ENCODE measurements at regions not wholly inside any gene's neighbourhood (a gene's known extent, or its start where the extent isn't known, plus 50 kb on each side); places are given as distances from the start of the nearest gene placed in this dataset.
"Not testable (repeated sequence)": the region's sequence is repeated elsewhere in the genome, so short reads cannot be mapped to it uniquely, and the experiment has no call there.

DNA sequence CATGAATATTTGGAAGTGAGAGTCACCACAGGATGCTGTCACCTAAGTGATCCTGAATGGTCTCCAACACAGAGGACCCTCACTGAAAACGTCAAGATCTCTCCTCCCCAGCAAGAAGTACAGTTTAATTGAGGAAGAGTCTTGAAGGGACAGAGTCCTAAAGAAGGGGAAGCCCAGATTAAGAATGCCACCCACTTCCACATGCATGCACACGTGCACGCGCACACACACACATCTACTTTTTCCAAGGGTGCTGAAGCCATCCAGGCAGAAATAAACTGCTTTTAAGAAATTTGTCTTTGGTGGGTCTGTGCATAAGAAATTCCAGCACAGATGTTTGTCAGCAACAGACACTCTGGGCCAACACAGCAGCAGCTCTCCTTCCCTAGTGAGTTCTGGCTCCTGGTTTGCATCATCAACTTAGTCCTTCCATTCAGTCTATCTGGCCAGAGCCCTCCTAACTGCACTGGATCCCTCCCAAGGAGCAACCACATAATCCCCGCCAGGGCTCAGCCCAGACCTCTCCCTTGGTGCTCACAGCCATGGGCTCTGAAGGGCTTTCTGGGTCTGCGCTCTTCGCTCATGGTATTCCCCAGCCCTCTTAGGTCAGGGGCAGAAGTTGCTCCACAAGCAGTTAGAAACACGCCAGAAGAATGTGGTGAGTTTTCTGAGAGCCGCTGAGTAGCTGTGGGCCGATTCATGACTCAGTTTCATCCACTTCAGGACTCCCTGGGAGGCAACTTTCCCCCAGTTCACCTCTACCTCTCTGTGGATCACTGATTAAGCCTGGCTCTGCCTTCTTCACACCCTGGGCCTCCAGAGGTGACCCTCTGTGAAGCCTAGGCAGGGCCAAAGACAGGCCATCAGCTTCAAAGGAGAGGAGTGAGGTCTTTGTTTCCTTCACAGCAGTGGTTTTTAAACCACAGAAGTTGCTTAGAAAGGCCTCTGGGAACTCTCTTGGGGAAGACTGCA lies 132.6 kb upstream of the LIPC start:
- DNase-seq = no peak

DNA sequence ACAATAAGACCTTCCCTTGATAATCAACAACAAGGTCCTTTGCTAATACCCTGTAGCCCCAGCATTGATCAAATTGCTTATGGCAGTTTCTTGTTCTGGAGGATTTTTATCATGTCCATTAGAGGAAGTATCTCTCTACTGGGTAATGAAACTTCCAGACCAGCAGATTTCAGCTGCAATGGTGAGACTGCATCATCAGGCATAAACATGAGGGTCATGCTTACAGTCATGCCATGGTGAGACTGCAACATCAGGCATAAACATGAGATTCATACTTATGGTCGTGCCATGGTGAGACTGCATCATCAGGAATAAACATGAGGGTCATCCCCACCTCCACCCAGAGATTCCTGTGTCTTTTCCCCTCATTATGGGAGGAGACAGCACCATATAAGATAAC lies 129.0 kb upstream of the LIPC start:
- DNase-seq = no peak

DNA sequence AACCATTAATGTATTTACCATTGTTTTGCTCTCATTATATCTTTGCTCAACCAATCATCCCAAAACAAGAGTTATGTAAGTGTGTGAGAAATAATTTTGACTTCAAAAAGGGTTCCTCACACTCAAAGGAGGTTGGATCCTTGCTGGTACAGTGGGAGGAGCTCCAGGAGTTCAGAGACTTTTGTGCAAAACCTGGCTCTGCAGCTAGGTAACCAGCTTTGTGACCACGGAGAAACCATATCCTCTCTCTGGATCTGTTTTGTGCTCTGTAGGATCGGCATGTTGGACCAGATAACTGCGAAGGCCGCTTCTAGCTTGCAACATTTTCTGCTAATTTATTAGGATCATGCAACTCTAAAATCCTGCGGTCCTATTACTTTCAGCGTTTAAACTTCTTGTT lies 128.6 kb upstream of the LIPC start:
- DNase-seq = no peak

DNA sequence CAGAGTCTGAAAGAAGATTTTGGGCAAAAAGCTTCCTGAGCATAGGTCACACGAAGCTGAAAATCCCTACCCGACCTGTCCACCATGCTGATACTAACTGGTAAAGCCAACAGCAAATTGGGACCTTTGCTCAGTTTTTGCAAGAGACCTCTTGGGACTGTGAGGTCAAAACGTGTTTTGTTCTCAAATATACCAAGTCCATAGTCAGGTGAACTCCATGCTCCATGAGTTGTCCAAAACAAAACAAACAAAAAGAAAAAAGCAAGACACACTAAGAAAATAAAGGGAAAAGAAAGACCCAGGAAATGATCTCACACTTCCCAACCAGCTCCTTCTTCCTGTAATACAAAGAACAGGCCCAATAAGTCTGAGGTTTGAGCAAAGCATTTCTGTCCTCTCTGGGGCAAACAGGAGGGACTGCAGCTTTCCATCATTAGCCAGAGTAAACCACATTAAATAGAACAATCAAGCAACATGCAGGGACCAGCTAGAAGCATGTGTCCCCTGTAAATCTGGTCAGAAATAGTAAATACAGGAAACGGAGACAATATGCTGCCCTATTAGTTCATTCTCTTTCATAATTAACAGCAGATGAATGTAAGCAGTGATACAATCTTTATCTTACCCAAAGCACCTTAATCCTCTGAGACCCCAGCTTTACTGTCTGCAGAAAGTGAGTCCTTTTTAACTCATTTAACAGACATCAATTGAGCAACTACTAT lies 125.0 kb upstream of the LIPC start:
- DNase-seq = no peak

DNA sequence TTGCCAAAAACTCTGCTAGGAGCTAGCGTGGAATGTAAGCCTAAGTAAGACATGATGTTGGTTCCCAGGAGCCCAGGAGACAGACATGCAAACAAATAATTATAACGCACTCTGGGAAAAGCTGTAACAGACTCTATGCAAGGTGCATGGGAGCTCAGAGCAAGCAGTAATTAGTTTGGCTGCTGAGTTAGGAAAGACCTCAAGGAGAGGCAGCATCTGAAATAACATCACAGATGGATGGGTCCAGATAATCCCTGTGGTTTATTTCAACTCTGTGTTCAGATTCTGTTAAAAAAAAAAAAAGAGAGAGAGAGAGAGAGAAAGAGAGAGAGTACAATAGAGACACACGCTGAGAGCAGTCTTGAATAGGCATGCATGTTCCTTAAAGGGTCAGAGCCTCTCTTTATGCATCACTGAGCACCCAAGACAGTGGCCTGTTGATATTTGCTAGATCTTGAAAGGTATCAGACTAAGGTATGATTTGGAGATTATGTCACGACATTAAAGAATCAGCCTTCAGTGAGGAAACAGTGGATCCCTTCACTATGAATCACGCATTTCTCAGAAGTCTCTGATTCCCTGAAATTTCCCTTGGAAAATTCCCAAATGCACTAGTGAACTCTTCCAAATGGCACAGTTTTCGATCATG lies 124.4 kb upstream of the LIPC start:
- no peak for DNase-seq

DNA sequence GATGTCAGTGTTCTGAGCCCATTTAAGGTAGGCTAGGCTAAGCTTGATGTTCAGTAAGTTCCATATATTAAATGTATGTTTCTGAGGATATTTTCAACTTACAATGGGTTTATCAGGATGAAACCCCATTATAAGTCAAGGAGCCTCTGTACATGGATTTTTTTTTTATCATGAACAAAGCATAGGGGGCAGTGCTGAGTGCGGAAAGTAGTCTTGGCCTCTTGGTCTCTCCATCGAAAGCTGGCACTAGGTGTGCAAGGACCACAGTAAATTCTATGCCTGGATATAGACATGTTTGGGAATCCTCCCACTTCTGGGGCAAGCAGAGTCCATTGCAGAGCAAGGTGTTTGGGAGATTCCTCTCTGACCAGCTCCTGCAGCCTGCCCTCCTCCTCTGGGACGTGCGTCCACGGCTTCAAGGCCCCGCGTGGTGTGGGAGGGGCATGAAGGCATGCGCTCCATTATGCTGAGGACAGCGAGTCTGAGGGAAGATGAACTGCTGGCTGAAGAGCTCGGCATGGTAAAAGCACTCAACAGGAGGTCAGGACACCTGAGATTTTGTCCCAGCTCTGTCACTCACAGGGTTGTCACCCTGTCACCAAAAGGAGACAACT lies 122.9 kb upstream of the LIPC start:
- no peak for DNase-seq

DNA sequence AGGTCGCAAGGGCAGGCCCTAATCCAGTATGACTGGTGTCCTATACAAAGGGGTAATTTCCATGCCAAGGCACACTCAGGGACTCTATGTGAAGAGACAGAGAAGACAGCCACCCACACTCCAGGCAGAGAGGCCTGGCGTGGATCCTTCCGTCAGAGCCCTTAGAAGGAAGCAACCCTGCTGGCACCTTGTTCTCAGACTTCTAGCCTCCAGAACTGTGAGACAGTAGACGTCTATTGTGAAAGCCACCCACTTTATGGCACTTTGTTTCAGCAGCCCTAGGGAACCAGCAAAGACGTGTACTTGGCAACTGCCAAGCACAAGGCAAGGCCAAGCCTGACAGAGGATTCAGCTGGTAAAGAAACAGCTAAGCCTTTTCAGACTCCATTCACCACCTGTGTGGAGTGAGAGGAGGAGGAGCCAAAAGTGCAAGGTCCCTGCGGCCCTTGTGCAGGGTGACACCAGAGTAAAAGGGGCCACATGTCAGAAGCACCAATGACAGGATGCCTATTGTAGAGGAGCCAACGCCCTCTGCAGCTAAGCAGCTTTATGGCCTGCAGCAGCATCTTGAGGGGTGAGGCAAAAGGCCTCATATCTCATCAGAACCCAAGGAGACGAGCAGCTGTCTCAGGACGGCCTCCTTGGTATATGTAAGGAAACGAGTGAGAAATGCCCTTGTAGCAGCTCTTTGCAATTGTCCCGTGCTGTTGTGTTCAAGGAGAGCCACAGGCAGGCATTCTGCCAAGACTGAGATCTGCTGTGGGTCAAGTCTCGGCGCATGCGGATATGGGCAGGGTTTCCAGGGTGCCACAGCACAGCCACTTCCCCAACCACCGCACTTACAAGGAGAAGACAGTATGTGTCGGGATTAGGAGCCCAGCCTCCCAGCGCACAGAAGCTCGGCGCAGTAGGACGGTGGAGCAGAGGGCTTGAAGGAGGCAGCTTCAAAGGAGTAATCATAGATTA lies 121.5 kb upstream of the LIPC start:
- DNase-seq = no peak

DNA sequence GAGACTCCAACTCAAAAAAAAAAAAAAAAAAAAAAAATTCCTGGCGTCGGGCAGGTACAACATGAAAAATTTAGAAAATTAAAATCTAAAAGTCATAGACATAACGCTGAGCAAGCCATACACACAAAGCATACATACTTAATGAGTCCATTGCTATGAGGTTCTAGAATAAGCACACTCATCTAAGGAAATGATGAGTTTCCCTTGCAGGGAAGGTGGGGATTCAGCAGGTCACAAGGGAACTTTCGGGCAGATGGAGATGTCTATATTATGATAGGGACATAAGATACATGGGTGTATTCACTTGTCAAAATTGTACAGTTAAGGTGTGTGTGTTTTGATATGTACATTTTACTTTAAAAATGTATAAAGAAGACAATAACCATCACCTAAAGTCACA lies 120.2 kb upstream of the LIPC start:
- no peak for DNase-seq

DNA sequence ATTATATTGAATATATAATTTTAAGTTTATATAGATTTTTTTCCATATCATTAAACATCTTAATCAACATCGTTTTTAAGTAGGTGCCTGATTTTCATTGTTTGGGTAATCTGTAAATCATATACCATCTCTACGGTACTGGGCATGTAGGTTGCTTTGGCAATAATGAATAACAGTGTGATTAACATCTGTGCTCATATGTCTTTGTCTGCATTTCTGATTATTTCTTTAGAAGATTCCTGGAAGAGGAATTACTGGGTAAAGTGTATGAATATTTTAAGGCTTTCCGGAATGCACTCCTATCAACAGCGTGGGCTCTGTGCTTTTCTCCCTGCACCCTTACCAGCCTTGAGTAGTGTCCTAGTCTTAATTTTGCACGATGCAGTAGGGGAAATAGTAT lies 119.8 kb upstream of the LIPC start:
- no peak for DNase-seq

DNA sequence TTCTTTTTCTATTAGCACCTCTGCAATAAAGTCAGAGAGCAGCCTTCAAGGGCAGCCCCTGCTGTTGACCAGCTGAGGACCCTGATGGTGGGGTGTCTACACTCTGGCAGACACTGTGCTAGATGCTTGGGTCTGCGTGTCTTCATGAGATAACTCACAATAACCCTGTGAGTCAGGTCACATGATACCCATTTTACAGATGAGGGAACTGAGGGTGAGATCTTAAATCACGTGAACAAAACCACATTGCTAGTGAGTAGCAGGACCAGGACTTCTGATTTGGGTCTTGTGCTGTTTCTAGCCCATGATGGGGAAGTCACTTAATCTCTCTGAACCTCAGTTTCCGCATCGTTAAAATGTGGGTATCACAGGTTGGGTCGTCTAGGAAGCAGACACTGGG lies 118.5 kb upstream of the LIPC start:
- DNase-seq = no peak

DNA sequence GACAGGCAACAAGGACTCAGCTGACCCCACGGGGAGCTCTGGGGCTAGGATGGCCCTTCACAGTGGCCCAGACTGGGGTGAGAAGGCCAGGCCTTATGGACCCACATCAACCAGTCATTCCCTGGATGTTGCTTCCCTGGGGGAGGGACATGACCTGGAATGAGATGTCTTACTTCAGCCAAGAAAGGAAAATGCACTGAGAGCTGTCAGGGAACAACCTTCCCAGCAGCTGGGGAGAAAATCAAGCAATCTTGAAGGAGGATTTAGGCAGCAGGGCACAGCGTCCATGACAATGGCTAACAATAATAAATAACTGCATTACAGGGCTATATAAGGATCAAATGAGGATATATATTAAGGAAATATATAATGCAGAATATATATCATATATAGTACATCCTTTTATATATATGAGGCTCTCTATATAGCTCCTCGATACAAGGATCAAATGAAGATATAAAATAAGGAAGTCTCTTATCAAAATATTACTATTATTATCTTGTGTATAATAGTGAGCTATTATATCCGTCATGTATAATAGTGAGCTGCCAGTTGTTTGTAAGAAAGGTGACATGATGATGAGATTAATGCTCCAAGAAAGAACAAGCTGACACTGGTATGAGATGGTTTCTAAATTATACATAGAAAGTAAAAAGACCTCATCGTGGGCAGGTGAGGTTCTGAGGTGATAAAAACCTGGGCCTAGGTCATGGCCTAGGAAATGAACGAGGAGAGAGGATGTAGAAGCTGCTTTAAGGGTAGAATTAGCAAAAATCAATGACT lies 117.8 kb upstream of the LIPC start:
- no peak for DNase-seq

DNA sequence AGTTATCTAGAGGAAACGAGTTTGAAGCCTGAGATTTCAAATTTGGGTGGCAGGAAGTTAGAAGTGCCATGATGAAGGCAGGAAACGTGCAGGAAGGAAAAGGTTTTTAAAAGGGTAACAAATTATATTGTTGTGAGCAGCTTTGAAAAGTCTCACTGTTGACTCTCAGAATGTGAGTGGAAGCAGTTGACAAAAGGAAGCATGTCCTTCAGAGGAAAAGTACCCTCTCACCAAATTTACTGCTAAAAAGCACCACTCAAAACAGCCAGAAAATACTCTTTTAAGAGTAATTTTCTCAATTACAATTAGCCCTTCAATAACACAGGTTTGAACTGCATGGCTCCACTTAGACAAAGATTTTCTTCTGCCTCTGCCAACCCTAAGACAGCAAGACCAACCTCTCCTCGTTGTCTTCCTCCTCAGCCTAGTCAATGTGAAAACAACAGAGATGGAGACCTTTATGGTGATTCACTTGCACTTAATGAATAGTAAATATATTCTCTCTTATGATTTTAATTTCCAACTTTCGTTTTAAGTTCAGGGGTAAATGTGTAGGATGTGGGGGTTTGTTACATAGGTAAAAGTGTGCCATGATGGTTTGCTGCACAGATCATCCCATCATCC lies 117.1 kb upstream of the LIPC start:
- no peak for DNase-seq

DNA sequence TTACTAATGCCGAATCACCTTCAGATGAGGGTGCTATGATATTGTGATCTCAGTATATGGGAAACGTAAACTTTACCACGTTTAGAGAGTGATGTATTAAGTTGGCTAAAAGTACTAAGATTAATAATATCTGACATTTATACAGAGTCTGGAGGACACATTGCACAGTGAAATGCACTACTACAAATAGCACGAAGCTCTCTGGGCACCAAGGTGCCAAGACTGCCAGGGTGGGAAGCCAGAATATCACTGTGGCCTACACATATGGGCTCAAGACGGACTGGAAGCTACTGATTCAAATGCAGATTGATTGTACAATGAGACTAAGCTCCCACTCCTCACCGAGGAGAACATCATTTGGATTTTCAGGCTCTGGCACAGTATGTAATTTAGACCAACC lies 113.3 kb upstream of the LIPC start:
- no peak for DNase-seq

DNA sequence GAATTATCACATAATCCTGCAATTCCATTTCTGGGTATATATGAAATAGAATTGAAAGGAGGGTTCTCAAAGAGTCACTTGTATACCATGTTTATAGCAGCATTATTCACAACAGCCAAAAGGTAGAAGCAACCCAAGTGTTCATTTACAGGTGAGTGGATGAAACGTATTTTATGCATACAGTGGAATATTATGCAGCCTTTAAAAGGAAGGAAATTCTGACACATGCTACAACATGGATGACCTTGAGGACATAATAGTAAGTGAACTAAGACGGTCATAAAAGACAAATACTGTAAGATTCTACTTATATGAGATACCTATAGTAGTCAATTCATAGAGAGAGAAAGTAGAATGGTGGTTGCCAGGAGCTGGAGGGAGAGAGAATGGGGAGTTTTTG lies 110.8 kb upstream of the LIPC start:
- no peak for DNase-seq

DNA sequence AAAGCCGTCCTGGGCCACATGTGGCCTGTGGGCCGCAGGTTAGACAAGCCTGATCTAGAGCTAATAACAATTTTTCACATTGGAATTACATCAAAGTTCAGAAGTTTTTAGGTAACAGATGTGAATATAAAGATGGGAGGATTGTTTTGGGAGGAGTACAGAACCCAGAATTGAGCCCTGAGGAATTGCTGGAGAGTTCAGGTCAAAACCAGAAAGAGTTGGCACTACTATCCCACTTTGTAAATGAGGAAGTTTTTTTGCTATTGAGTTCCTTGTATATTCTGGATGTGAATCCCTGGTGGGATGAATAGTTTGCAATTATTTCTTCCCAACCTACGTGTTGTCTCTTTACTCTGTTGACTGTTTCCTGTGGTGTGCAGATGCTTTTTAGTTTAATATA lies 109.5 kb upstream of the LIPC start:
- DNase-seq = no peak

DNA sequence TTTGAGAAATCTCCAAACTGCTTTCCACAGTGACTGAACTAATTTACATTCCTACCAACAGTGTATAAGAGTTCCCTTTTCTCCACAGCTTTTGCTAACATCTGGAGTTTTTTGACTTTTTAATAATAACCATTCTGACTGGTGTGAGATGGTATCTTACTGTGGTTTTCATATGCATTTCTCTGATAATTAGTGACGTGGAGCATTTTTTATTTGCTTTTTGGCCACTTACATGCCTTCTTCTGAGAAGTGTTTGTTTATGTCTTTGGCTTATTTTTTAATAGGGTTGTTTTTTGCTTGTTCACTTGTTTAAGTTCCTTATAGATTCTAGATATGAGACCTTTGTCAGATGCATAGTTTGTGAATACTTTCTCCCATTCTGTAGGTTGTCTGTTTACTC lies 108.5 kb upstream of the LIPC start:
- DNase-seq = not testable (repeated sequence)

DNA sequence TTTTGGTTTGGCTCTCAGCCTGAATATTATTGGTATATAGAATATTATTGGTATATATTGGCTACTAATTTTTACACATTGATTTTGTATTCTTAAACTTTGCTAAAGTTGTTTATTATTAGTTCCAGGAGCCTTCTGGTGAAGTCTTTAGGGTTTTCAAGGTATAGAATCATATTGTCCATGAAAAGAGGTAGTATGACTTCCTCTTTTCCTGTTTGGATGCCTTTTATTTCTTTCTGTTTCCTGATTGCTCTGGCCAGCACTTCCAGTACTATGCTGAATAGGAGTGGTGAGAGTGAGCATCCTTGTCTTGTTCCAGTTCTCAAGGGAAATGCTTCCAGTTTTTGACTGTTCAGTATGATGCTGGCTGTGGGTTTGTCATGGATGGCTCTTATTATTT lies 107.3 kb upstream of the LIPC start:
- DNase-seq = no peak

DNA sequence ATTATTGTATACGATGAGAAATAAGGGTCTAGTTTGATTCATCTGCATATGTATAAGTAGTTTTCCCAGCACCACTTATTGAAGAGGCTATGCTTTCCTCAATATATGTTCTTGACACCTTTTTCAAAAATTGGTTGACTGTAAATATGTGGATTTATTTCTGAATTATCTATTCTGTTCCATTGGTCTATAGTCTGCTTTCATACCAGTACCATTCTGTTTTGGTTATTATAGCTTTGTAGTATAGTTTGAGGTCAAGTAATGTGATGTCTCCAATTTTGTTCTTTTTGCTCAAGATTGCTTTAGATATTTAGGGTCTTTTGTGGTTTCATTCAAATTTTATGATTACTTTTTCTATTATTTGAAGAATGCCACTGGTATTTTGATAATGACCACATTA lies 103.8 kb upstream of the LIPC start:
- DNase-seq = no peak

DNA sequence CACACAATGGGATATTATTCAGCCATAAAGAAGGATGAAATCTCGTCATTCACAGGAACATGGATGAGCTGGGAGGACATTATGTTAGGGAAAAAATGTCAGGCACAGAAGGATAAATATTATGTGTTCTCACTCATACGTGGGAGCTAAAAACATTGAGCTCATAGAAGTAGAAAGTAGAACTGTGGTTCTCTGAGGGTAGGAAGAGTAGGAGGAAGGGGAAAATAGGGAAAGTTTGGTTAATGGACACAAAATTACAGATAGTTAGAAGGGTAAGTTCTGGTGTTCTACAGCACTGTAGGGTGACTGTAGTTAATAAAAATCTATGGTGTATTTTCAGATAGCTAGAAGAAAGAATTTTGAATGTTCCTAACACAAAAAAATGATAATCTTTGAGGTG lies 102.6 kb upstream of the LIPC start:
- DNase-seq = no peak

DNA sequence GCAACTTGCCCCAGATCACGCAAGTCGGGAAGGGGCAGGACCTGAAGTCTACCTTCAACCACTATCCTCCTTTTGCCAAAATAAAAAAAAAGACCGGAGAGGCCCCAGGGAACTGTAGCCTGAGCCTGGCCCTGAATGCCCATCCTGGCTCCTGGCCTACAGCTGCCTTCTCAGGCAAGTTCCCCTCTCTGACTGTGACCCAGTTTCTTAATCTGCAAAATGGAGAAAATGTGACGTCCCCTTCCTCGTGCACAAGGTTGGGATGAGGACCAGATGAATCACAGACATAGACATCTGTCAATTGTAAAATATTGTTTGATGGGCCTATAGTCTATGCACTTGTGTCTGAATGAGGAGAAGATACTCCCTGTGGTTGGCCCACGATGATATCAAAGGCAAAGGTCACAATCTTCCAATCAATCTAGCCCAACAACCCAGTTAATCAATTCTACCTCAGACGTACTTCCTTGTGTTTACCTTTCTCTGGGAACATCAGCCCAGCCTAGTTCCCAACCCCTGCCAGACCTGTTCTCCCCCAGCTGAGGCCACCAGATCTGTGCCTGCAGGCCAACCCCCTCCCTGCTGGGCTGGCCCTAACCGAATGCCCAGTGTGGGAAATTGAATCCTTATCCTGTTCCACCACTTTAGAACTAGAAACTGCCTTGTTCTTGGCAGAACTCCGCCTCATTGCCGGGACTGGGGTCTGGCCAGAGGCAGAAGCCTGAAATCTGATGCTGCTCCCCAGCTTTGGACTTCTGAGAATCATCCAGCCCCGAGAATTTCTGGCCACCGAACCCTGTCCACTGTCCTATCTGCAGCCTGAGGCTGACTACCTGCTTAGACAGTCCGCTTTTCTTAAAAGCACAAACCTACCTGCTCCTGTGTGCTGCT lies 101.8 kb upstream of the LIPC start:
- no peak for DNase-seq
